Retina (tissue), 1 donor: ENCODE measurements at regions not wholly inside any gene's neighbourhood (a gene's known extent, or its start where the extent isn't known, plus 50 kb on each side); places are given as distances from the start of the nearest gene placed in this dataset.

ENCODE experiments used
- DNase-seq: peaks from one replicate; pipeline ENCODE4 v3.0.0-alpha.2; 2016

GRCh38 chr16:7183768-7184167 is 148.9 kb upstream of the RBFOX1 start:
- DNase-seq, result no peak

DNA sequence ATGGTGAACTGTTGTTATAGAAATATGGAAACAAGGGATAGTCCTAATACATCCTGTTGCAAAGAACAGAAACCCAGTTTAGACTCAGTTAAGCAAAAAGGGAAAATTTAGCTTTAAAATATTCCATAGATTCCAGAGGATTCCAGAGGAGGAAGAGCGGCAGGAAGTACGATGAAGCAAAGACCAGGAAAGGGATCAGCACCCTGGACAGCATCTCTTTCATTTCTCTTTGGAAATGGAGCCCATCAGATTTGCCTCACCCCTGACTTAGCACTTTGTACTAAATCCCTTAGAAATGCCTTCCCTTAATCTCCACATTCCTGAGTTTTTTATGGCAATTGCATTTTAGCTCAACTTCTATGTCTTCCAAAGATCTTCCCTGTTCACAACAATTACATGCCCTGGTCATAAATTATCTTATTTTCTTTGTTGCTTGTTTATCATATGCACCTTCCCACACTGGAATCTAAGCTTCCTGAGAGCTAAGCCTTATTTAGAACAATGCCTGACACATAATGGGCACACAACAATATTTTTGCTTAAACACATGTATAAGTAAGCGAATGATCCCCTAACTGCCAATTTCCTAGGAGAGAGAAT is 150.0 kb upstream of the RBFOX1 start:
- peak; percentile 12 for DNase-seq

- DNase-seq, result no peak
Observed at GRCh38 chr16:7177875-7178274, 154.8 kb upstream of the RBFOX1 start.

- no peak for DNase-seq
Observed at GRCh38 chr16:7171151-7171550, 161.5 kb upstream of the RBFOX1 start.

DNA sequence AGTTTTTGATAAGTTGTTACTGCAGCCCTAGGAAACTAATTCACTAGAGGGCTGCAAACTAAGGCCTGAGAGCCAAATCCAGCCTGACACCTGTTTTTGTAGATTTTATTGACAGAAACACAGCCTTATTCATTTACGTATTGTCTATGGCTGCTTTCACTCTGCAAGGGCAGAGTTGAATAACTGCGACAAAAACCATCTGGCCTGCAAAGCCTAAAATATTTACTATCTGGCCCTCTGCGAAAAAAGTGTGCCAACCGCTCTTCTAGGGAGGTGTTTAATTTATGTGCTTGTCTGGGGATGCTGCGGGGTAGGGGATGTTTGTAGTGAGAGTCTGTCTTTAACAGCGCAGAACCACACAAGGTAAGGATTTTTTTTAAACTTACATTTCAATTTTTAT is 165.0 kb upstream of the RBFOX1 start:
- no peak for DNase-seq

DNA sequence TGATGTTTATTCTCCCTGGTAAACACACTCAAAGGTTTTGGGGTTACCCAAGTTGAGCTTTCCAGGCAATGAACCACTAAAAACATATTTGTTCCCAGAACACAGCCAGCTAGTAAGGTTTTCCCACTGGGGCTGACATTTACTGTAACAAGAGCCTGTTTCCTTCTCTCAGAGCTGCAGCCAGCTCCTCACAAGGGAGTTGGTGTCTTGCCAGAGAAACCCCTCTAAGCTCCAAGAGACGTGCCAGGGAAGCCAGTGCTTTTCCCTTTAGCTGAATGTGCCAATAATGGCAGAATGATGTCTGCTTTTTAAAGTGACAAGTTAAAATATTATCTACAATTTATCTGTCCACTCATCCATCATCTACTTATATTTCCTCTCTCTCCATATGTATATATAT is 170.8 kb upstream of the RBFOX1 start:
- DNase-seq, result no peak

DNA sequence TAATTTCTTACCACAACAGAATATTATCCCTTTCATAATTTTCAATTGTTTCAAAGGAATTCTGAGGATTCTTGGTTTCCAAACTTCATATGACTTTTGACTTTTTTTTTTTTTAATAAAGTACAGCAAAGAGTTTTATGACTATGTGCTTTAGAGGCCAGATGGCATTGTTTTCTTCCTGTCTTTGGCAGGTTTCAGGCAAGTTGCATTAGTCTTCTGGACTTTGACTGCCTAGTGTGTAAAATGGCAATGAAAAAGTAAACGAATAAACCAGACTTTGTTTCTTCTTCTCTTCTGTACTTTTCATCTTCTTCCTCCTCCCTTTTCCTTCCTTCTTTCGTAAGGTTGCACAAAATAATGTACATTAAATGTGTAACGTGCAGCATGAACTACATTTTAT is 172.6 kb upstream of the RBFOX1 start:
- no peak for DNase-seq

DNA sequence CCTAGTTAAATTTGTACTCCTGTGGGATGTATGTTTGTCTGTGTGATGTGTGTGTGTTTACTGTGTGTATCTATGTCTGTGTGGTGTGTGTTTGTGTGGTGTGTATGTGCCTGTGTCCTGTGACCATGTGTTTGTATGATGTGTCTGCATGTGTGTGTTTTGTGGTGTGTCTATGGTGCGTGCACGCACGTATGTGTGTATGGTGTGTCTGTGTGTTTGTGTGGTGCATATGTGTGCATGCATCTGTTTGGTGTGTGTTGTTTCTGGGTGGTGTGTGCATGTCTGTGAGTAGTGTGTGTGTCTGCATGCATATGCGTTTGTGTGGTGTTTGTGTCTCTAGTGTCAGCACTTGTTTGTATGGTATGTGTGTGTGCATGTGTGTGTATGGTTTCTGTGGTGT is 174.2 kb upstream of the RBFOX1 start:
- DNase-seq, result no peak

DNA sequence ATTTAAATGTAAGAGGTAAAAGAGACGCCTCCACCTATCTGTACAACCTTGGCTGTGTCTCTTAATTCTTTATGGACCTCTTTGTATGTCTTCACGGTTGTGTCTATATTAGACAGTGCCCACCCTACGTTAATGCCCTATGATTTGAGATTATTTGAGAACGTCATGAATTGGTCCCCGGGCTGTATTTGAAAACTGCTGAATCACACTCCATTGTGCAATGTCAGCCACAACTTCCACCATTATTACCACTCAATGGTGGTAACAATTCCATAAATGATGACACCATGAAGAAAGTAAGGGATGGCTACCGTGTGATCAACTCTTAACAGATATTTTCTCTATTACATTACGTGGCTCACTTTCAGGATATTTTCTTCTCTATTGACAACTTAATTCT is 182.4 kb upstream of the RBFOX1 start:
- DNase-seq, result no peak

DNA sequence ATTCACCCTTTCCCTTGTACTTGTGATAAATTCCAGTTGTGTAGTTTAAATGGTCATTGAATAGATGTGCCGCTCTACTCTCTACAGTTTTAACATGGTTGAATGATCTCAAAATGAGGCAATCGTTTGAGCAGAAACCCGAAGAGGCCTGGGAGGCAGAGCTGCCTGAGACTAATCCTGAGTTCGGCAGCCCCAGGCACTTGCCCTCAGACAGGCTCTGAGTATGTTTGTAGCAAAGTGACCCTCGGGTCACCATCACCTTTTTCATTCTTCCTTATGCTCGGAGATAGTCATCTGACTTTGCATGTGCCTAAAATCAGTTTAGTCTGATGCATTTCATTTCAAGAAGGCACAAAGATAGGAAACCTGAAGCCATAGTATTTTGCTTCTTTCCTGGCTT is 184.0 kb upstream of the RBFOX1 start:
- no peak for DNase-seq

DNA sequence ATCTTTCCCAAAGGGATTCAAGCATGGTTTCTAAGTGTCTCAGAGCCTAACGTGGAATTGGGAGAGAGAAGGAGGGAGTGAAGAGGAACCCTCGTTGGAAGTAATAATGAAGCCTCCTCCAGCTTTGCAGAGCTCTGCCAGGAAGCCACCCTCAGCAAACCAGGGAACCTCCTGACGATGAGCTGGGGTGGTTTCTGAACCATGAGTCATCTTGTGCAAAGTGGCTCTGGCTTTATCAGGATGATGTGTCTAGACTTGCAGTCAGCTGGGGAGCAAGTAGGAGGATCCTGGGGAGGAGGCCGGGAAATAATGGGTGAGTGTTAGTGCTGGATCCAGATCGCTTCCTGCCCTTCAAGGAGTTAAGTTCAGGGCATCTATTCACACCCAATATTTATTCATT is 191.7 kb upstream of the RBFOX1 start:
- DNase-seq, result no peak

DNA sequence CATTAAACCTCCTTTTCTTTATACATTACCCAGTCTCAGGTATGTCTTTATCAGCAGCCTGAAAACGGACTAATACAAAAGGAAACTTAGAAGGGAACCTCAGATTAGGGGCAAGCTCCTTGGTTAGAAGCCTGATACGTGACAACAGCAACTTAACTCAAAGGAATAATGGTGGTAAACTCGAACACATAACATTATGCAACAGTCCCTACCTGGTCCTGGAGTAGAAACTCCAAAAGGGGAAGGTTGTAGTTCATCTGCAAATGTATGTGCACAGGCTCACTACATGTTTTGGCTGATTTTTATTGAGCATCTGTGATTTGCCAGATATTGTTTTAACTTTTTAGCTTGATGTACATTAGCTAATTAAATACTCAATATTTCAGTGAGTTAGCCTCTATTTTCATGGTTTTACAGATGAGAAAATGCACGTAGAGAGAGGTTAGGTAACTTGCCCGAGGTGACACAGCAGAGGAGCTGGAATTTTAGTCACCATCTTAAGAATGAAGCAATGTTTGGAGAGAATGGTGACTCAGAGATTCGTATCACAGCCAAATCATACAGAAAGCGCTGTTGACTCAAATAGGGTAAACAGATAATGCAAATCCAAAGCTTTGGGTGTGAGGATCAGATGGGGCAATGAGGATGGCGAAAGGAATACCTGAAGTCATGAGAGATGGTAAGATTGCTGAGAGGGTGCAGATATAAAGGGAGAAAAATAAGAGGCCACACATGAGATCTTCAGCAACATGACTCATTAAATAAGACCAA is 194.9 kb upstream of the RBFOX1 start:
- DNase-seq, result no peak

DNA sequence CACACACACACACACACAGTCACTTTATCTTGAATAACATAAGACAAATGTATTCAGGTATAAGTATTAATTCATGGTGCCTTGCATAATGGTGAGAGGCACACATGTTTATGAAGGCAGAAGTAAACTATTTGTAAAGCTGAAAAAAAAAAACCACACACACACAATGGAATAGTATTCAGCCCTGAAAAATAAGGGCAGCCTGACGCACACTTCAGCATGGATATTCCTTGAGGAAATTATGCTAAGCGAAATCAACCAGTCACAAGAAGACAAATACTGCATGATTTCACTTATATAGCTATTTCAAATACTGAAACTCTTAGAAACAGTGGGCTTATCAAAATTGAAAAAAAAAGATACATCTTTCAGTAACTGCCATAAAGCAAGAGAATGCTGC is 200.2 kb upstream of the RBFOX1 start:
- no peak for DNase-seq

GRCh38 chr16:7124701-7125100 is 207.9 kb upstream of the RBFOX1 start:
- no peak for DNase-seq

DNA sequence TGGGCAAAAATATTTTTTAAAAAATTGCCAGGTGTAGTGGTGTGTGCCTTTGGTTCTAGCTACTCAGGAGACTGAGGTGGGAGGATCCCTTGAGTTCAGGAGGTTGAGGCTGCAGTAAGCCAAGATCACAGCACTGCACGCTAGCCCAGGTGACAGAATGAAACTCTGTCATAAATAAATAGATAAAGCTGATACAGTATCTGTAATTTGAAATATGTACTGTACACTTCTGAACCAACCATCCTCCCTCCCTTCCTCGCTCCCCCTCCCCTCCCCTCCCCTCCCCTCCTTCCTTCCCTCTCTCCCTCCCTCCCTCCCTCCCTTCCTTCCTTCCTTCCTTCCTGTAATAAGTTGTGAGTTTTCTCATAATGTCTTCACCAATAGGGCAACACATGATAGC is 208.4 kb upstream of the RBFOX1 start:
- DNase-seq, result no peak

GRCh38 chr16:7116734-7117133 is 215.9 kb upstream of the RBFOX1 start:
- DNase-seq, result no peak

DNA sequence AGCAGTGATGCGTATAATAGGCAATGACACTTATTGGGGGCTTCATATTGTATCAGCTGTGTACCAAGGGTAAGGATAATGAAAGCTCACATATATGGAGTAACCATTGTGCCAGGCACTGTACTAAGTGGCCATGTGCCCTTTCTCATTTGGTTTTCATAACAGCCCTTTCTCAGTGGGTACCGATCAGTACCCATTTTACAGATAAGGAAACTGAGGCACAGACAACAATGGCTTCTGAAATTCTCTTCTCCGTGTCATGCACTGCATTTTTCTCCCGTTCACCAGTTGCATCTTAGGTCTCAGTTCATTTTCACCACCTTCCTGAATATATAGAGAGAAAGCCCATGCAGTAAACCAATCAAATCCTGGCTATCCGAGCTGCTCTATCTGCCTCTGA is 216.7 kb upstream of the RBFOX1 start:
- no peak for DNase-seq

DNA sequence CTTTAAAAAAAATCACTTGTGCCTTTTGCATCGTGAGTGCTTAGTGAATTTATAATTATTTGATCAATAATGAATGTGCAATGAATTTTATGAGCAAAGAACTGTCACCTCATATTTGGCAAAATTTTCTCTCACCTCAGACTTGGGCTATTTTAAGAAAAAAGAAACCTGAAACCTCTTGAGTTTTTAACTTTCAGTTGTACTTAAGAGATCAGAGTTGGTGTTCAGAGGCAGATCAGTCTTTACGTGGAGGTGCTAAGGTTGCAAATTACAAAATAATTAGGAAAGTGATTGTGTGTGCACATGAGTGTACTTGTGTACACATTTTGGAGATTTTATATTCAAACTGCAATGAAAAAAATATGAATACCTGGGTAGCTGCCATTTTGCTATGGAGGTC is 218.7 kb upstream of the RBFOX1 start:
- no peak for DNase-seq

GRCh38 chr16:7113395-7113794 is 219.2 kb upstream of the RBFOX1 start:
- DNase-seq, result no peak

- no peak for DNase-seq
Observed at GRCh38 chr16:7111265-7111664, 221.4 kb upstream of the RBFOX1 start.

GRCh38 chr16:7107436-7107835 is 225.2 kb upstream of the RBFOX1 start:
- no peak for DNase-seq

DNA sequence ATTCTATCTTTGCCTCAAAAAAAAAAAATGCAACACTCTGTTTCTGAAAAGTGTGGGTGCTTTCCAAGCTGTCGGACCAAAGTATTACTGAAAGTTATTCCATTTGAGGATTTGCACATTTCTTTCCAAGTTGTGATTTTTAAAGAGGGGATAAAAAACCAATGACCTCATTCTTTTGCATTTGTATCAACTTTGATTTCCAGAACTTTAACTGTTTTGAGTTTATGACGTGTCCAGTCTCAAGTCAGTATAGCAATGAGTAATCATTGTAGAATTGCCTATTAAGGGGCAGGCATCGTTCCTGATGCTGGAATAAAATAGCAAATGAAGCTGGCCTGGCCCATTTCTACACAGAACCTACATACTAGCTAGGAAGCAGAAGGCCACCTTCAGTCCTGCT is 229.6 kb upstream of the RBFOX1 start:
- DNase-seq, result no peak

- DNase-seq, result no peak
Observed at GRCh38 chr16:7101054-7101453, 231.6 kb upstream of the RBFOX1 start.

DNA sequence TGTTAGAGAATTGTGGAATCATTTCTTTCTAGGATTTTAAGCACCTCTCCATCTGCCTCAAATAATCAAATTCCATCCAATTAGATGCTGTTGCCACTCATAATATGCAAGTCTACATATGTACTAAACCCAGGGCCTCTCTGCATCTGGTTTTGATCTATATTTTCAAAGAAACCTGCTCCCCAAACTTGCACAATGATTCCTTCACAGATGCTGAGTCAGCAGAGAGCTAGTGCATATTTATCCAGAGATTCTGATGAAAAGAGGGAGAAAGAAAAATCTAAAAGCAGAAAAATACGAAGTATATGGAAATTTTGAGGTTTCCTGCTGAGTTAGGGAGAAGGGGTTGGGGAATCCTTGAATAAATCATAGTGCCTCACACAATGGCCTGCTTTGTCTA is 235.1 kb upstream of the RBFOX1 start:
- DNase-seq, result no peak

DNA sequence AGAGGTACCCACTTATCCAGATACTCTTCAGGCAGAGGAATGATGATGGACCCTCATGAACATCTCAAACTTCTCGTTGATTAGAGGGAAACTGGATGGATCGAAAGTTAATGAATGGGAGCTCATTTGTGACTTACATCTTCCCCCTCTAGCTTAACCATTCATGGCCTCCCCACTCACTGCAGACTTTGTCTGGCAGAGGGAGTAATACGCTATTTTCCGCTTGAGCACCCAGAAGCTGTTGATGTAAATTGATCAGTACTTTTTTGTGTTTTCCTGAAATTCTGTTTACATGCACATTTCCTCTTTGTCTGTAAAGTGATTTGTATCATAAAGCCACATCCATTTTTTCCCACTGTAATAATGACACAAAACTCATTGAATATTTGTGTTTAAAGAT is 239.1 kb upstream of the RBFOX1 start:
- no peak for DNase-seq
